ENCODE measurements at regions not wholly inside any gene's neighbourhood (a gene's known extent, or its start where the extent isn't known, plus 50 kb on each side); places are given as distances from the start of the nearest gene placed in this dataset.

DNA sequence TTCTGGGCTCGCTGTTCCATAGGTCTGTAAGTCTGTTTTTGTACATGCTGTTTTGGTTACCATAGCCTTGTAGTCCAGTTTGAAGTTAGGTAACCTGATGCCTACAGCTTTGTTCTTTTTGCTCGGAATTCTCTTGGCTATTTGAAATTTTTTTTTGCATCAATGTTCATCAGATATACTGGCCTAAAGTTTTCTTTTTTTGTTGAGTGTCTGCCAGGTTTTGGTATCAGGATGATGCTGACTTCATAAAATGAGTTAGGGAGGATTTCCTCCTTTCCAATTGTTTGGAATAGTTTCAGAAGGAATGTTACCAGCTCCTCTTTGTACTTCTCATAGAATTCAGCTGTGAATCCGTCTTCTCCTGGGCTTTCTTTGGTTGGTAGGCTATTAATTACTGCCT is 397.8 kb upstream of the HTR2A start (continued):
- TF ChIP-seq, protein P1, sequence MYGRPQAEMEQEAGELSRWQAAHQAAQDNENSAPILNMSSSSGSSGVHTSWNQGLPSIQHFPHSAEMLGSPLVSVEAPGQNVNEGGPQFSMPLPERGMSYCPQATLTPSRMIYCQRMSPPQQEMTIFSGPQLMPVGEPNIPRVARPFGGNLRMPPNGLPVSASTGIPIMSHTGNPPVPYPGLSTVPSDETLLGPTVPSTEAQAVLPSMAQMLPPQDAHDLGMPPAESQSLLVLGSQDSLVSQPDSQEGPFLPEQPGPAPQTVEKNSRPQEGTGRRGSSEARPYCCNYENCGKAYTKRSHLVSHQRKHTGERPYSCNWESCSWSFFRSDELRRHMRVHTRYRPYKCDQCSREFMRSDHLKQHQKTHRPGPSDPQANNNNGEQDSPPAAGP (tag by site-specific recombination; IDR thresholded peaks at IDR 0.05), result no peak
- TF ChIP-seq SALL2 (tag by site-specific recombination; IDR thresholded peaks at IDR 0.05; ENCODE audit: borderline replicate concordance), result no peak
- no peak for TF ChIP-seq SCRT2 (tag by site-specific recombination; IDR thresholded peaks at IDR 0.05)

DNA sequence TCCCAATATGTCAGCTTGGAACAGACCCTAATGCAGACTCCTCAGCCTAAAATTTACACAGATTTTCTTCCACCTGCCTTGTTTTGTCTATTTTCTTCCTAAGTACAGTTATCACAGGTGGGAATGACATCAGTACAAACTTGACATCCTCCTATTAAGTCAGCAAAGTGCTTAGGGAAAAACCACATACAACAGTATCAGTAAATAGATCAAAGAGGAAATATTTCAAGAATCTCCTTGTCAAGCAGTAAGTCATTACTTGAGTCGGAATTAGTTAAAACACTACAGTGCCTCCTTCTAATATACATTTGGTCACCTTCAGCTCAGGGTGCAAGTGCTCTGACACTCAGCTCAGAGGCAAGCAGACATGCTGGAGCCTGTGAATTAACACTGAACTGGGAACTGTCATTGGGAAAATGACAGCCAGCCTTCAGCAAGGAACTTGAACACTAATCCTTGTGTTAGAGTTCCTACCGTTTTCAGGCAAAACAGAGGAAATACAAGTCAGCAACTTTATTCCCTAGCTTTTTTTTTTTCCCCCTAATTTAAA is 394.3 kb upstream of the HTR2A start:
- Histone ChIP-seq H3K27ac (ENCODE audit: extremely low read depth, low read depth, low read length) (no peak overlapping the region), H3K4me3 (ENCODE audit: low read depth, low read length) (no peak overlapping the region), H3K4me1 (ENCODE audit: control insufficient read depth, insufficient read depth, low read length) (no peaks in the 10 kb centered on the region), H3K36me3 (ENCODE audit: control insufficient read depth in 2 of 2, insufficient read depth in 1 of 2, low read length in 2 of 2) (no peaks in the 10 kb centered on the region), H3K9me3 (ENCODE audit: control insufficient read depth, insufficient read depth, low read depth, low read length) (no peaks in the 10 kb centered on the region)
- TF ChIP-seq ZNF701 (tag by site-specific recombination; IDR thresholded peaks at IDR 0.05) (no peak), ZNF610 (tag by site-specific recombination; IDR thresholded peaks at IDR 0.05; ENCODE audit: borderline replicate concordance) (no peak), ZNF2 (tag by site-specific recombination; IDR thresholded peaks at IDR 0.05) (no peak), ZFHX2 (tag by site-specific recombination; conservative IDR thresholded peaks at IDR 0.05) (no peak), OSR2 (tag by site-specific recombination; IDR thresholded peaks at IDR 0.05) (no peak), ZSCAN23 (tag by site-specific recombination; IDR thresholded peaks at IDR 0.05) (no peak), ZNF324 (tag by site-specific recombination; IDR thresholded peaks at IDR 0.05) (no peak)
- TF ChIP-seq, protein P2, sequence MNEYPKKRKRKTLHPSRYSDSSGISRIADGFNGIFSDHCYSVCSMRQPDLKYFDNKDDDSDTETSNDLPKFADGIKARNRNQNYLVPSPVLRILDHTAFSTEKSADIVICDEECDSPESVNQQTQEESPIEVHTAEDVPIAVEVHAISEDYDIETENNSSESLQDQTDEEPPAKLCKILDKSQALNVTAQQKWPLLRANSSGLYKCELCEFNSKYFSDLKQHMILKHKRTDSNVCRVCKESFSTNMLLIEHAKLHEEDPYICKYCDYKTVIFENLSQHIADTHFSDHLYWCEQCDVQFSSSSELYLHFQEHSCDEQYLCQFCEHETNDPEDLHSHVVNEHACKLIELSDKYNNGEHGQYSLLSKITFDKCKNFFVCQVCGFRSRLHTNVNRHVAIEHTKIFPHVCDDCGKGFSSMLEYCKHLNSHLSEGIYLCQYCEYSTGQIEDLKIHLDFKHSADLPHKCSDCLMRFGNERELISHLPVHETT (tag by site-specific recombination; IDR thresholded peaks at IDR 0.05), result no peak
- TF ChIP-seq, protein P3, sequence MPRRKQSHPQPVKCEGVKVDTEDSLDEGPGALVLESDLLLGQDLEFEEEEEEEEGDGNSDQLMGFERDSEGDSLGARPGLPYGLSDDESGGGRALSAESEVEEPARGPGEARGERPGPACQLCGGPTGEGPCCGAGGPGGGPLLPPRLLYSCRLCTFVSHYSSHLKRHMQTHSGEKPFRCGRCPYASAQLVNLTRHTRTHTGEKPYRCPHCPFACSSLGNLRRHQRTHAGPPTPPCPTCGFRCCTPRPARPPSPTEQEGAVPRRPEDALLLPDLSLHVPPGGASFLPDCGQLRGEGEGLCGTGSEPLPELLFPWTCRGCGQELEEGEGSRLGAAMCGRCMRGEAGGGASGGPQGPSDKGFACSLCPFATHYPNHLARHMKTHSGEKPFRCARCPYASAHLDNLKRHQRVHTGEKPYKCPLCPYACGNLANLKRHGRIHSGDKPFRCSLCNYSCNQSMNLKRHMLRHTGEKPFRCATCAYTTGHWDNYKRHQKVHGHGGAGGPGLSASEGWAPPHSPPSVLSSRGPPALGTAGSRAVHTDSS (tag by site-specific recombination; IDR thresholded peaks at IDR 0.05), result no peak
- TF ChIP-seq, protein P4, sequence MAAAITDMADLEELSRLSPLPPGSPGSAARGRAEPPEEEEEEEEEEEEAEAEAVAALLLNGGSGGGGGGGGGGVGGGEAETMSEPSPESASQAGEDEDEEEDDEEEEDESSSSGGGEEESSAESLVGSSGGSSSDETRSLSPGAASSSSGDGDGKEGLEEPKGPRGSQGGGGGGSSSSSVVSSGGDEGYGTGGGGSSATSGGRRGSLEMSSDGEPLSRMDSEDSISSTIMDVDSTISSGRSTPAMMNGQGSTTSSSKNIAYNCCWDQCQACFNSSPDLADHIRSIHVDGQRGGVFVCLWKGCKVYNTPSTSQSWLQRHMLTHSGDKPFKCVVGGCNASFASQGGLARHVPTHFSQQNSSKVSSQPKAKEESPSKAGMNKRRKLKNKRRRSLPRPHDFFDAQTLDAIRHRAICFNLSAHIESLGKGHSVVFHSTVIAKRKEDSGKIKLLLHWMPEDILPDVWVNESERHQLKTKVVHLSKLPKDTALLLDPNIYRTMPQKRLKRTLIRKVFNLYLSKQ (tag by site-specific recombination; IDR thresholded peaks at IDR 0.05; ENCODE audit: borderline replicate concordance), result no peak
- TF ChIP-seq, protein P5, sequence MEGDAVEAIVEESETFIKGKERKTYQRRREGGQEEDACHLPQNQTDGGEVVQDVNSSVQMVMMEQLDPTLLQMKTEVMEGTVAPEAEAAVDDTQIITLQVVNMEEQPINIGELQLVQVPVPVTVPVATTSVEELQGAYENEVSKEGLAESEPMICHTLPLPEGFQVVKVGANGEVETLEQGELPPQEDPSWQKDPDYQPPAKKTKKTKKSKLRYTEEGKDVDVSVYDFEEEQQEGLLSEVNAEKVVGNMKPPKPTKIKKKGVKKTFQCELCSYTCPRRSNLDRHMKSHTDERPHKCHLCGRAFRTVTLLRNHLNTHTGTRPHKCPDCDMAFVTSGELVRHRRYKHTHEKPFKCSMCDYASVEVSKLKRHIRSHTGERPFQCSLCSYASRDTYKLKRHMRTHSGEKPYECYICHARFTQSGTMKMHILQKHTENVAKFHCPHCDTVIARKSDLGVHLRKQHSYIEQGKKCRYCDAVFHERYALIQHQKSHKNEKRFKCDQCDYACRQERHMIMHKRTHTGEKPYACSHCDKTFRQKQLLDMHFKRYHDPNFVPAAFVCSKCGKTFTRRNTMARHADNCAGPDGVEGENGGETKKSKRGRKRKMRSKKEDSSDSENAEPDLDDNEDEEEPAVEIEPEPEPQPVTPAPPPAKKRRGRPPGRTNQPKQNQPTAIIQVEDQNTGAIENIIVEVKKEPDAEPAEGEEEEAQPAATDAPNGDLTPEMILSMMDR (tag by site-specific recombination; IDR thresholded peaks at IDR 0.05), result no peak
- ChIA-PET CTCF (no interaction called here), POLR2A (no interaction called here)

DNA sequence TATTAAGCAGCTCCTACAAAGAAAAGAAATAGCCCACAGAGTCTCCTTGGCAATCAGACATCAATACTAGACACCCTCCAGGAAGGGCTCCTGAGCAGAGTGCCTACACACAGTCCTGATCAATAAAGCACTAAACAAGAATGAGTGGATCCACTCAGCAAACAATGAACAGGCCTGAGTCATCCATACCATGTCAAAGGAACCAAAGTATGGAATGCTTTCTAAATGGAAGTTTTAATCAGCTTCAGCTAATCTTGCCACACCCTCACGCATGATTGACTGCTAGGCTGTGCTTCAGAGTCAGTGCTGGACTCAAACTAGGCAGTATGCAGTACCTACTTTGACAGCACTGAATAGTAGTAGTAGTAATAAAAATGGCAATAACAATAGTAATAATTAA is 392.7 kb upstream of the HTR2A start:
- H3K9me3 ChIP-seq (ENCODE audit: control insufficient read depth, insufficient read depth, low read depth, low read length), result no peaks in the 10 kb centered on the region
- H3K36me3 ChIP-seq (ENCODE audit: control insufficient read depth in 2 of 2, insufficient read depth in 1 of 2, low read length in 2 of 2), result no peaks in the 10 kb centered on the region
- H3K27ac ChIP-seq (ENCODE audit: extremely low read depth, low read depth, low read length), result no peak overlapping the region
- no peaks in the 10 kb centered on the region for H3K4me1 ChIP-seq (ENCODE audit: control insufficient read depth, insufficient read depth, low read length)
- POLR2A ChIA-PET, result no interaction called here
- no peak for TF ChIP-seq TCF7L2 (IDR thresholded peaks at IDR 0.05; ENCODE audit: borderline replicate concordance, low read depth, low read length)
- no peak for TF ChIP-seq ZNF830 (tag by site-specific recombination; IDR thresholded peaks at IDR 0.05; ENCODE audit: low read depth)
- TF ChIP-seq, protein P6, sequence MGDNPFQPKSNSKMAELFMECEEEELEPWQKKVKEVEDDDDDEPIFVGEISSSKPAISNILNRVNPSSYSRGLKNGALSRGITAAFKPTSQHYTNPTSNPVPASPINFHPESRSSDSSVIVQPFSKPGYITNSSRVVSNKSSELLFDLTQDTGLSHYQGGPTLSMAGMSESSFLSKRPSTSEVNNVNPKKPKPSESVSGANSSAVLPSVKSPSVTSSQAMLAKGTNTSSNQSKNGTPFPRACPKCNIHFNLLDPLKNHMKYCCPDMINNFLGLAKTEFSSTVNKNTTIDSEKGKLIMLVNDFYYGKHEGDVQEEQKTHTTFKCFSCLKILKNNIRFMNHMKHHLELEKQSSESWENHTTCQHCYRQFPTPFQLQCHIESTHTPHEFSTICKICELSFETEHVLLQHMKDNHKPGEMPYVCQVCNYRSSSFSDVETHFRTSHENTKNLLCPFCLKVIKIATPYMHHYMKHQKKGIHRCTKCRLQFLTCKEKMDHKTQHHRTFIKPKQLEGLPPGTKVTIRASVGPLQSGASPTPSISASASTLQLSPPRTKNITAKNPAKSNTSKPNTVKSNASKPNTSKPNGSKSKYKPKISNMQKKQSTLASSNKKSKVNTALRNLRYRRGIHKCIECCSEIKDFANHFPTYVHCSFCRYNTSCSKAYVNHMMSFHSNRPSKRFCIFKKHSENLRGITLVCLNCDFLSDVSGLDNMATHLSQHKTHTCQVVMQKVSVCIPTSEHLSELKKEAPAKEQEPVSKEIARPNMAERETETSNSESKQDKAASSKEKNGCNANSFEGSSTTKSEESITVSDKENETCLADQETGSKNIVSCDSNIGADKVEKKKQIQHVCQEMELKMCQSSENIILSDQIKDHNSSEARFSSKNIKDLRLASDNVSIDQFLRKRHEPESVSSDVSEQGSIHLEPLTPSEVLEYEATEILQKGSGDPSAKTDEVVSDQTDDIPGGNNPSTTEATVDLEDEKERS (tag by site-specific recombination; IDR thresholded peaks at IDR 0.05), result no peak
- no peak for TF ChIP-seq FEZF1 (tag by site-specific recombination; IDR thresholded peaks at IDR 0.05)
- no peak for TF ChIP-seq ZNF558 (tag by site-specific recombination; IDR thresholded peaks at IDR 0.05)
- TF ChIP-seq ZNF654 (tag by site-specific recombination; IDR thresholded peaks at IDR 0.05; ENCODE audit: low read depth), result no peak
- TF ChIP-seq ZNF48 (tag by site-specific recombination; IDR thresholded peaks at IDR 0.05), result no peak
- TF ChIP-seq ZNF473 (tag by site-specific recombination; IDR thresholded peaks at IDR 0.05), result no peak
- no peak for TF ChIP-seq ZFP41 (tag by site-specific recombination; IDR thresholded peaks at IDR 0.05; ENCODE audit: borderline replicate concordance)
- no peak overlapping the region for H3K4me3 ChIP-seq (ENCODE audit: low read depth, low read length)
- CTCF ChIA-PET, result interaction anchor here (0.5 kb wide), 1 partner anchor 324 kb away, joined by 8 read pairs; no protein-coding TSS in a partner anchor
